GM12878 (cell line): ENCODE measurements at regions not wholly inside any gene's neighbourhood (a gene's known extent, or its start where the extent isn't known, plus 50 kb on each side); places are given as distances from the start of the nearest gene placed in this dataset.

Experiments used
- ATAC-seq: fragments of 200-7000 bp; cut with Tn5 transposase; 3 replicates; pipeline ENCODE4 v1.9.1; 2020; ENCODE audit warnings: mild to moderate bottlenecking, moderate library complexity
- BruUV-seq: library from RNA; stranded (reverse); fragments of 400-500 nt; replicated peaks from 2 replicates; lab custom pipeline; 2021; lab: Mats Ljungman, UMichigan
- CTCF ChIA-PET: fragments of 300-600 bp; sonication (Branson Sonifier 250); formaldehyde crosslinking; extraction: SDS; loops from one replicate; lab custom pipeline; 2021; ENCODE audit warnings: inconsistent platforms; lab: Yijun Ruan, JAX
- POLR2A ChIA-PET: fragments of 350-600 bp; formaldehyde crosslinking; extraction: SDS; loops from one replicate; lab custom pipeline; 2021; ENCODE audit warnings: inconsistent platforms; lab: Charles Lee
- RAD21 ChIA-PET: fragments of 300-600 bp; sonication (Branson Sonifier 250); formaldehyde crosslinking; loops from one replicate; lab custom pipeline; 2023; ENCODE audit warnings: antibody characterized with exemption; ENCODE audit not compliant: unreplicated experiment; lab: Charles Lee
- SMC1A ChIA-PET: fragments of 300-600 bp; sonication (Branson Sonifier 250); formaldehyde crosslinking; loops from one replicate; lab custom pipeline; 2023; ENCODE audit not compliant: unreplicated experiment, uncharacterized antibody; lab: Charles Lee
- DNase-seq: peaks from one replicate; pipeline ENCODE4 v3.0.0-alpha.2; 2011; ENCODE audit warnings: low read depth, low spot score
- FAIRE-seq: peaks from 3 replicates; lab custom pipeline; 2011; peaks lifted over from hg19 to GRCh38; lab: Jason Lieb, UNC
- H2AFZ ChIP-seq: 2 replicates; pipeline ENCODE4 v1.6.0; 2011; ENCODE audit warnings: low read depth, low read length, control low read depth; ENCODE audit not compliant: control insufficient read depth
- H3K27ac ChIP-seq: 2 replicates; pipeline ENCODE4 v1.5.1; 2011; ENCODE audit warnings: control low read depth; ENCODE audit not compliant: control insufficient read depth, insufficient read depth
- H3K27me3 ChIP-seq, 2 experiments: replicated peaks in 1 of 2; 2 replicates each; pipeline versions ENCODE4 v1.6.0 to v1.6.1; 2011; ENCODE audit warnings: low read length in 1 of 2; ENCODE audit not compliant: control insufficient read depth in 2 of 2, insufficient read depth in 2 of 2
- H3K36me3 ChIP-seq, 2 experiments: 2 replicates each; pipeline ENCODE4 v1.5.1; 2011; ENCODE audit warnings: low read length in 1 of 2; ENCODE audit not compliant: control insufficient read depth in 2 of 2, insufficient read depth in 2 of 2
- H3K4me1 ChIP-seq: 2 replicates; pipeline ENCODE4 v1.6.1; 2011; ENCODE audit warnings: mild to moderate bottlenecking, low read length, moderate library complexity, mixed read lengths; ENCODE audit not compliant: control insufficient read depth, insufficient read depth
- H3K4me2 ChIP-seq: 2 replicates; pipeline ENCODE4 v1.6.0; 2011; ENCODE audit warnings: control low read depth; ENCODE audit not compliant: control insufficient read depth, insufficient read depth
- H3K4me3 ChIP-seq: fragments of 200-600 bp; sonication (generic); 2 replicates; pipeline ENCODE4 v1.5.1; 2016
- H3K79me2 ChIP-seq: 2 replicates; pipeline ENCODE4 v1.6.0; 2011; ENCODE audit warnings: low read length; ENCODE audit not compliant: control insufficient read depth, insufficient read depth
- H3K9ac ChIP-seq: 2 replicates; pipeline ENCODE4 v1.8.0; 2011; ENCODE audit warnings: low read length, control low read depth, mixed read lengths; ENCODE audit not compliant: control insufficient read depth, insufficient read depth
- H3K9me3 ChIP-seq: replicated peaks from 3 replicates; pipeline ENCODE4 v1.5.1; 2011; ENCODE audit warnings: mild to moderate bottlenecking, low read length; ENCODE audit not compliant: control insufficient read depth, insufficient read depth
- H4K20me1 ChIP-seq: 2 replicates; pipeline ENCODE4 v1.6.0; 2011; ENCODE audit not compliant: control insufficient read depth, insufficient read depth
- BHLHE40 ChIP-seq, 2 experiments: fragments of 450-650 bp in 1 of 2; IDR thresholded peaks; 2 replicates each; pipeline ENCODE4 v1.6.1; 2011 to 2017; ENCODE audit warnings: low read depth in 2 of 2, borderline replicate concordance in 1 of 2, improper control_type of control experiment in 1 of 2, low read length in 1 of 2, mild to moderate bottlenecking in 1 of 2
- BRCA1 ChIP-seq: IDR thresholded peaks from 2 replicates; pipeline ENCODE4 v1.6.1; 2011; ENCODE audit warnings: low read depth, low read length, improper control_type of control experiment
- CREM ChIP-seq: IDR thresholded peaks from 2 replicates; pipeline ENCODE4 v1.6.1; 2014; ENCODE audit warnings: antibody characterized with exemption, low read depth
- CTCF ChIP-seq, 3 experiments: IDR thresholded peaks in 2 of 3; conservative IDR thresholded peaks in 1 of 3; 2 replicates each; pipeline ENCODE4 v1.5.1; 2011; ENCODE audit warnings: low read depth in 3 of 3, low read length in 3 of 3, mild to moderate bottlenecking in 3 of 3, control low read depth in 2 of 3, moderate library complexity in 2 of 3, inconsistent platforms in 1 of 3, mixed read lengths in 1 of 3; ENCODE audit not compliant: control insufficient read depth in 2 of 3, insufficient read depth in 1 of 3; ENCODE audit errors: extremely low read depth in 1 of 3
- LARP7 ChIP-seq: fragments of 450-650 bp; IDR thresholded peaks from 2 replicates; pipeline ENCODE4 v1.6.1; 2017; ENCODE audit warnings: mild to moderate bottlenecking
- MTA2 ChIP-seq: fragments of 450-650 bp; IDR thresholded peaks from 2 replicates; pipeline ENCODE4 v1.6.1; 2016; ENCODE audit warnings: low read depth, mild to moderate bottlenecking, moderate library complexity
- NFYB ChIP-seq: IDR thresholded peaks from 2 replicates; pipeline ENCODE4 v1.6.1; 2011; ENCODE audit warnings: low read depth, mild to moderate bottlenecking, low read length, improper control_type of control experiment, moderate library complexity; ENCODE audit not compliant: insufficient read depth
- POU2F2 ChIP-seq: IDR thresholded peaks from 3 replicates; pipeline ENCODE4 v1.6.1; 2011; ENCODE audit warnings: low read depth, mild to moderate bottlenecking, low read length, borderline replicate concordance
- RAD21 ChIP-seq: IDR thresholded peaks from 2 replicates; pipeline ENCODE4 v1.6.1; 2011; ENCODE audit warnings: mild to moderate bottlenecking, low read depth, low read length, moderate library complexity; ENCODE audit not compliant: insufficient read depth
- SP1 ChIP-seq: IDR thresholded peaks from one replicate; pipeline ENCODE4 v1.6.1; 2011; ENCODE audit warnings: low read depth, low read length
- SREBF1 ChIP-seq: IDR thresholded peaks from 2 replicates; pipeline ENCODE4 v1.6.1; 2012; ENCODE audit warnings: mild to moderate bottlenecking, low read length
- SREBF2 ChIP-seq: IDR thresholded peaks from 2 replicates; pipeline ENCODE4 v1.6.1; 2012; ENCODE audit warnings: mild to moderate bottlenecking, low read length
- TAF1 ChIP-seq: IDR thresholded peaks from 2 replicates; pipeline ENCODE4 v1.6.1; 2011; ENCODE audit warnings: mild to moderate bottlenecking, low read depth, low read length, borderline replicate concordance
- YBX1 ChIP-seq: fragments of 450-650 bp; IDR thresholded peaks from 2 replicates; pipeline ENCODE4 v1.6.1; 2016; ENCODE audit warnings: antibody characterized with exemption
- in situ Hi-C: fragments of 300-500 bp; cut with MboI; formaldehyde crosslinking; loops from 9 replicates; pipeline ENCODE4 v1.14.3; 2018; ENCODE audit warnings: mixed read lengths
- intact Hi-C: fragments of 100-400 bp; cut with micrococcal nuclease; formaldehyde crosslinking; loops from one replicate; pipeline ENCODE4 v1.14.2; 2022; ENCODE audit not compliant: unreplicated experiment
- TF ChIP-seq, protein P1 (sequence below): fragments of 450-650 bp; IDR thresholded peaks from 2 replicates; pipeline ENCODE4 v1.6.1; 2018; ENCODE audit warnings: borderline replicate concordance, mild to moderate bottlenecking; ENCODE audit not compliant: partially characterized antibody
- TF ChIP-seq, protein P2 (sequence below): IDR thresholded peaks from 2 replicates; pipeline ENCODE4 v1.6.1; 2012; ENCODE audit warnings: low read length, inconsistent platforms

- TF ChIP-seq CTCF (IDR thresholded peaks at IDR 0.05 in 2 of 3, conservative IDR thresholded peaks at IDR 0.05 in 1 of 3; ENCODE audit: control insufficient read depth in 2 of 3, extremely low read depth in 1 of 3, insufficient read depth in 1 of 3, low read depth in 3 of 3, low read length in 3 of 3) (no peak; a peak in 1 of 6 replicates), SP1 (no peak), BRCA1 (no peak), SREBF2 (no peak), POU2F2 (no peak)
- TF ChIP-seq, protein P1, sequence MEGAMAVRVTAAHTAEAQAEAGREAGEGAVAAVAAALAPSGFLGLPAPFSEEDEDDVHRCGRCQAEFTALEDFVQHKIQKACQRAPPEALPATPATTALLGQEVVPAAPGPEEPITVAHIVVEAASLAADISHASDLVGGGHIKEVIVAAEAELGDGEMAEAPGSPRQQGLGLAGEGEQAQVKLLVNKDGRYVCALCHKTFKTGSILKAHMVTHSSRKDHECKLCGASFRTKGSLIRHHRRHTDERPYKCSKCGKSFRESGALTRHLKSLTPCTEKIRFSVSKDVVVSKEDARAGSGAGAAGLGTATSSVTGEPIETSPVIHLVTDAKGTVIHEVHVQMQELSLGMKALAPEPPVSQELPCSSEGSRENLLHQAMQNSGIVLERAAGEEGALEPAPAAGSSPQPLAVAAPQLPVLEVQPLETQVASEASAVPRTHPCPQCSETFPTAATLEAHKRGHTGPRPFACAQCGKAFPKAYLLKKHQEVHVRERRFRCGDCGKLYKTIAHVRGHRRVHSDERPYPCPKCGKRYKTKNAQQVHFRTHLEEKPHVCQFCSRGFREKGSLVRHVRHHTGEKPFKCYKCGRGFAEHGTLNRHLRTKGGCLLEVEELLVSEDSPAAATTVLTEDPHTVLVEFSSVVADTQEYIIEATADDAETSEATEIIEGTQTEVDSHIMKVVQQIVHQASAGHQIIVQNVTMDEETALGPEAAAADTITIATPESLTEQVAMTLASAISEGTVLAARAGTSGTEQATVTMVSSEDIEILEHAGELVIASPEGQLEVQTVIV, result no peak
- TF ChIP-seq, all 136 proteins: peak for 0
These were observed 666.8 kb upstream of the NDST4 start (continued) for GRCh38 chr4:115780268-115780667.

GRCh38 chr4:115770046-115770543, 656.7 kb upstream of the NDST4 start:
- no peaks in the 10 kb centered on the region for H4K20me1 ChIP-seq
- no peaks in the 10 kb centered on the region for H3K79me2 ChIP-seq
- no peak overlapping the region for H3K4me3 ChIP-seq
- H3K27ac ChIP-seq, result no peak overlapping the region
- no TSS peak for BruUV-seq
- no peak for FAIRE-seq
- SMC1A ChIA-PET, result interaction anchor here (1.0 kb wide), 1 partner anchor 8 kb away, joined by 3 read pairs; no protein-coding TSS in a partner anchor
- RAD21 ChIA-PET, result no interaction called here
- no peaks in the 10 kb centered on the region for H3K9me3 ChIP-seq
- H2AFZ ChIP-seq, result no peak overlapping the region
- no peak overlapping the region for H3K9ac ChIP-seq
- in situ Hi-C loops, result no loop called here
- intact Hi-C loops, result no loop called here
- TF ChIP-seq NFYB, result no peak
- no peak for TF ChIP-seq YBX1
- no peak for TF ChIP-seq SREBF1
- no peak for TF ChIP-seq LARP7
- TF ChIP-seq, protein P2, sequence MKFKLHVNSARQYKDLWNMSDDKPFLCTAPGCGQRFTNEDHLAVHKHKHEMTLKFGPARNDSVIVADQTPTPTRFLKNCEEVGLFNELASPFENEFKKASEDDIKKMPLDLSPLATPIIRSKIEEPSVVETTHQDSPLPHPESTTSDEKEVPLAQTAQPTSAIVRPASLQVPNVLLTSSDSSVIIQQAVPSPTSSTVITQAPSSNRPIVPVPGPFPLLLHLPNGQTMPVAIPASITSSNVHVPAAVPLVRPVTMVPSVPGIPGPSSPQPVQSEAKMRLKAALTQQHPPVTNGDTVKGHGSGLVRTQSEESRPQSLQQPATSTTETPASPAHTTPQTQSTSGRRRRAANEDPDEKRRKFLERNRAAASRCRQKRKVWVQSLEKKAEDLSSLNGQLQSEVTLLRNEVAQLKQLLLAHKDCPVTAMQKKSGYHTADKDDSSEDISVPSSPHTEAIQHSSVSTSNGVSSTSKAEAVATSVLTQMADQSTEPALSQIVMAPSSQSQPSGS, result no peak
- TF ChIP-seq CREM, result no peak
- no peak for TF ChIP-seq MTA2
- TF ChIP-seq RAD21, result no peak
- no peak for TF ChIP-seq BHLHE40 (IDR thresholded peaks at IDR 0.05; ENCODE audit: borderline replicate concordance in 1 of 2, low read depth in 2 of 2, low read length in 1 of 2)
- no peak for TF ChIP-seq TAF1
- H3K27me3 ChIP-seq, result no peaks in the 10 kb centered on the region
- ATAC-seq, result no peak
- POLR2A ChIA-PET, result no interaction called here
- CTCF ChIA-PET, result interaction anchor here (0.7 kb wide), 1 partner anchor 62 kb away, joined by 3 read pairs; no protein-coding TSS in a partner anchor
- no peaks in the 10 kb centered on the region for H3K4me1 ChIP-seq
- no peak overlapping the region for H3K4me2 ChIP-seq
- H3K36me3 ChIP-seq, result no peaks in the 10 kb centered on the region
- DNase-seq, result no peak
